Spinal cord (tissue), 9 donors: ENCODE measurements at regions not wholly inside any gene's neighbourhood (a gene's known extent, or its start where the extent isn't known, plus 50 kb on each side); places are given as distances from the start of the nearest gene placed in this dataset.
A peak's percentile ranks its signal among the peaks of the same experiment; 100 is the strongest.
"Not testable (repeated sequence)": the region's sequence is repeated elsewhere in the genome, so short reads cannot be mapped to it uniquely, and the experiment has no call there.

Experiments used
- DNase-seq, 6 donors: peaks; one replicate each; pipeline versions ENCODE4 v3.0.0 to v3.0.0-alpha.2; 2013 to 2015; ENCODE audit warnings: low spot score in 6 of 6, low read depth in 4 of 6
- H3K27ac ChIP-seq: one replicate; pipeline ENCODE4 v1.5.1; 2013; ENCODE audit warnings: low read depth, low read length, control low read depth
- H3K27me3 ChIP-seq: one replicate; pipeline ENCODE4 v1.6.1; 2013; ENCODE audit warnings: low read length; ENCODE audit not compliant: control insufficient read depth, insufficient read depth
- H3K36me3 ChIP-seq: one replicate; pipeline ENCODE4 v1.6.1; 2013; ENCODE audit warnings: low read length; ENCODE audit not compliant: control insufficient read depth, insufficient read depth
- H3K4me1 ChIP-seq: one replicate; pipeline ENCODE4 v1.6.1; 2013; ENCODE audit warnings: low read length; ENCODE audit not compliant: control insufficient read depth, insufficient read depth
- H3K4me3 ChIP-seq: one replicate; pipeline ENCODE4 v1.5.1; 2013; ENCODE audit warnings: low read depth, low read length, control low read depth
- H3K9me3 ChIP-seq: one replicate; pipeline ENCODE4 v1.6.1; 2013; ENCODE audit warnings: low read length; ENCODE audit not compliant: control insufficient read depth, insufficient read depth
- WGBS: methylation state at CpG from one replicate; pipeline ENCODE4 v1.1.5; 2013; ENCODE audit warnings: missing lambda C conversion rate; ENCODE audit not compliant: insufficient coverage; 5-methylcytosine and 5-hydroxymethylcytosine counted together
- donor health status: healthy.

- 58% methylated on average over 2 of the region's 8 CpGs for WGBS
- not testable (repeated sequence) for H3K4me3 ChIP-seq, H3K9me3 ChIP-seq, H3K27me3 ChIP-seq, DNase-seq, H3K27ac ChIP-seq, H3K4me1 ChIP-seq, H3K36me3 ChIP-seq
Observed at GRCh38 chr7:149962685-149963319, 89.0 kb downstream of the ATP6V0E2 start.

DNA sequence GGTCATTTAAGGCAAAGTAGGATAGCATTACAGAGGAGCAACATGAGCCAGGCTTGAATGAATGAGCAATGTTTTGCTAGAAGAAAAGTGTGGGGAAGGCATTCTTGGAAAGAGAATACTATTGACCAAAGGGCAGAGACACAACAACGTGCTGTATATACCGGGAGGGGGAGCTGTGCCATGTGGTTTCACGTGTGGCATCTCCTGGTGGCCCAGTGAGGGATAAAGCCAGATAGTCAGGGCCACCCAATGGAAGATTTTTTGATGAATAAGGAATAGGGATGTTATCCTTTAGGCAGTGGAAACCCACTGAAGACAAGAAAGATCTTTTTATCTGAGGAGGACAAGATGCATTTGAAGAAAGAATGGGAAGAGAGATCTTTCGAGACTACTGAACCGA, 90.2 kb downstream of the ATP6V0E2 start:
- not testable (repeated sequence) for DNase-seq, H3K4me1 ChIP-seq, H3K27me3 ChIP-seq, H3K27ac ChIP-seq, H3K9me3 ChIP-seq, H3K36me3 ChIP-seq, H3K4me3 ChIP-seq
- 85% methylated on average over 3 of the region's 5 CpGs for WGBS

GRCh38 chr7:149966444-149966843, 92.7 kb downstream of the ATP6V0E2 start:
- H3K4me3 ChIP-seq, H3K27ac ChIP-seq, DNase-seq, H3K9me3 ChIP-seq, H3K4me1 ChIP-seq, H3K36me3 ChIP-seq, H3K27me3 ChIP-seq: not testable (repeated sequence)
- no CpG with 5 or more reads among the region's 2 CpGs for WGBS

- H3K36me3 ChIP-seq, H3K4me1 ChIP-seq, H3K4me3 ChIP-seq, H3K27ac ChIP-seq, H3K27me3 ChIP-seq, H3K9me3 ChIP-seq, DNase-seq: not testable (repeated sequence)
- WGBS, result 100% methylated on average over 3 of the region's 10 CpGs
Observed at GRCh38 chr7:149972977-149973376, 99.2 kb downstream of the ATP6V0E2 start.

- not testable (repeated sequence) for DNase-seq, H3K27me3 ChIP-seq, H3K4me1 ChIP-seq, H3K4me3 ChIP-seq, H3K27ac ChIP-seq, H3K9me3 ChIP-seq, H3K36me3 ChIP-seq
- WGBS, result no CpG with 5 or more reads among the region's 11 CpGs
Observed at GRCh38 chr7:149973681-149974080, 99.9 kb downstream of the ATP6V0E2 start.

DNA sequence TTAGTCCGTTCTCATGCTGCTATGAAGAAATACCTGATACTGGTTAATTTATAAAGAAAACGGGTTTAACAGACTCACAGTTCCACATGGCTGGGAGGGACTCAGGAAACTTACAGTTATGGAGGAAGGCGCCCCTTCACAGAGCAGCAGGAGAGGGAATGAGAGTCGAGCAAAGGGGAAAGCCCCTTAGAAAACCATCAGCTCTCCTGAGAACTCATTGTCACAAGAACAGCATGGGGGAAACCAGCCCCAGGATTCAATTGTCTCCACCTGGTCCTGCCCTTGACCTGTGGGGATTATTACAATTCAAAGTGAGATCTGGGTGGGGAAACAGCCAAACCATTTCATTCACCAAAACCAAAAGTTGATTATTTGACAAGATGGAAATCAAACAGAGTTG, 101.8 kb downstream of the ATP6V0E2 start:
- H3K4me1 ChIP-seq, result not testable (repeated sequence)

GRCh38 chr7:149978537-149978936, 104.8 kb downstream of the ATP6V0E2 start:
- DNase-seq, result peak in 1 of 6 donors; percentile 3
- H3K4me1 ChIP-seq, H3K36me3 ChIP-seq, H3K9me3 ChIP-seq, H3K27ac ChIP-seq, H3K4me3 ChIP-seq, H3K27me3 ChIP-seq: not testable (repeated sequence)
- WGBS, result 50% methylated on average over 1 of the region's 3 CpGs

More for the DNA sequence above, 101.8 kb downstream of the ATP6V0E2 start:
- not testable (repeated sequence) for H3K27me3 ChIP-seq, H3K27ac ChIP-seq, H3K4me3 ChIP-seq, DNase-seq, H3K36me3 ChIP-seq, H3K9me3 ChIP-seq
- 33% methylated on average over 2 of the region's 4 CpGs for WGBS

- peak in 2 of 6 donors; percentile 3 to 53 for DNase-seq
- H3K4me1 ChIP-seq, H3K36me3 ChIP-seq, H3K27me3 ChIP-seq, H3K4me3 ChIP-seq, H3K9me3 ChIP-seq, H3K27ac ChIP-seq: not testable (repeated sequence)
- WGBS, result 65% methylated on average over 4 of the region's 10 CpGs
Observed at GRCh38 chr7:149978944-149979343, 105.2 kb downstream of the ATP6V0E2 start.

- H3K27ac ChIP-seq, H3K4me1 ChIP-seq, H3K27me3 ChIP-seq, H3K36me3 ChIP-seq, H3K4me3 ChIP-seq, DNase-seq, H3K9me3 ChIP-seq: not testable (repeated sequence)
- WGBS, result no CpG with 5 or more reads among the region's 4 CpGs
Observed at GRCh38 chr7:149982537-149983112, 108.9 kb downstream of the ATP6V0E2 start.

DNA sequence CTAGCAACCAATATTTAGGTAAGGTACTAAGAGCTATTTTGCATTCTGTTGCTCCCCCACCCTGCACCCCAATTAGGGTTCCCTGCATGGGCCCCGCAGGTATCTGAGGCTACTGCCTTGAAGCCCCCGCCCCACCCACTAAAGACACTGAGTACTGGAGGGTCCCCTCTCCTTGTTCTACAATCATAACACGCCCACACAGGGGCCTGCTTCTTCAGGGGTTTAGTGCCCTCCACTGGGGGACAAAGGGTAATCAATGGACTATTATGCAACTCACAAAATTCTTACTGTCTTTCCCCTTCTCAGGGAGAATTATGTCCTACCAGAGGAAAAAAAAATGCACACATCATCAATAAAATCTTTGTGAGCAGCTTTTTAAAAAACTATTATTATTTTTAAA, 113.1 kb downstream of the ATP6V0E2 start:
- not testable (repeated sequence) for H3K27ac ChIP-seq, H3K9me3 ChIP-seq, H3K27me3 ChIP-seq, H3K4me3 ChIP-seq, DNase-seq, H3K36me3 ChIP-seq, H3K4me1 ChIP-seq
- no CpG with 5 or more reads among the region's 3 CpGs for WGBS
